GM23248 (cell line): ENCODE measurements at regions not wholly inside any gene's neighbourhood (a gene's known extent, or its start where the extent isn't known, plus 50 kb on each side); places are given as distances from the start of the nearest gene placed in this dataset.
A peak's percentile ranks its signal among the peaks of the same experiment; 100 is the strongest.

Source experiments
- DNase-seq: peaks from one replicate; pipeline ENCODE4 v3.0.0-alpha.2; 2015
- H2AFZ ChIP-seq: fragments of 200-600 bp; sonication (generic); 2 replicates; pipeline ENCODE4 v1.6.1; 2016; ENCODE audit warnings: antibody characterized with exemption
- H3F3A ChIP-seq: fragments of 200-600 bp; sonication (generic); 2 replicates; pipeline ENCODE4 v1.6.1; 2016; ENCODE audit warnings: mild to moderate bottlenecking, antibody characterized with exemption, mixed run types; ENCODE audit not compliant: insufficient read depth
- H3K27ac ChIP-seq: fragments of 200-600 bp; sonication (generic); 2 replicates; pipeline ENCODE4 v1.5.1; 2016; ENCODE audit warnings: mild to moderate bottlenecking
- H3K27me3 ChIP-seq: fragments of 200-600 bp; sonication (generic); replicated peaks from 2 replicates; pipeline ENCODE4 v1.6.1; 2016; ENCODE audit warnings: mild to moderate bottlenecking; ENCODE audit not compliant: insufficient read depth
- H3K36me3 ChIP-seq: fragments of 200-600 bp; sonication (generic); 2 replicates; pipeline ENCODE4 v1.6.1; 2016; ENCODE audit warnings: low read depth, mild to moderate bottlenecking
- H3K4me1 ChIP-seq: fragments of 200-600 bp; sonication (generic); 2 replicates; pipeline ENCODE4 v1.6.1; 2016; ENCODE audit warnings: mild to moderate bottlenecking; ENCODE audit not compliant: insufficient read depth
- H3K4me2 ChIP-seq: fragments of 200-600 bp; sonication (generic); one replicate; pipeline ENCODE4 v1.6.1; 2016; ENCODE audit warnings: mild to moderate bottlenecking; ENCODE audit not compliant: unreplicated experiment
- H3K4me3 ChIP-seq: fragments of 200-600 bp; sonication (generic); 2 replicates; pipeline ENCODE4 v1.5.1; 2016; ENCODE audit warnings: mild to moderate bottlenecking
- H3K79me2 ChIP-seq: fragments of 200-600 bp; sonication (generic); 2 replicates; pipeline ENCODE4 v1.6.1; 2016; ENCODE audit warnings: mild to moderate bottlenecking; ENCODE audit not compliant: insufficient read depth
- H3K9ac ChIP-seq: fragments of 200-600 bp; sonication (generic); 2 replicates; pipeline ENCODE4 v1.6.1; 2016; ENCODE audit warnings: mild to moderate bottlenecking
- H3K9me2 ChIP-seq: fragments of 200-600 bp; sonication (generic); 2 replicates; pipeline ENCODE4 v1.6.1; 2016; ENCODE audit warnings: mixed run types, mild to moderate bottlenecking, moderate library complexity; ENCODE audit not compliant: insufficient read depth
- H3K9me3 ChIP-seq: fragments of 200-600 bp; sonication (generic); one replicate; pipeline ENCODE4 v1.6.1; 2017; ENCODE audit warnings: low read depth
- H4K20me1 ChIP-seq: fragments of 200-600 bp; sonication (generic); 2 replicates; pipeline ENCODE4 v1.6.0; 2016; ENCODE audit not compliant: insufficient read depth
- EZH2 ChIP-seq: fragments of 200-600 bp; sonication (generic); IDR thresholded peaks from 2 replicates; pipeline ENCODE4 v1.6.1; 2018; ENCODE audit warnings: antibody characterized with exemption, mild to moderate bottlenecking; ENCODE audit not compliant: insufficient read depth, poor library complexity, severe bottlenecking
- EZH2phosphoT487 ChIP-seq: fragments of 200-600 bp; sonication (generic); IDR thresholded peaks from 2 replicates; pipeline ENCODE4 v1.6.1; 2018; ENCODE audit warnings: antibody characterized with exemption, moderate library complexity, mild to moderate bottlenecking, low read depth; ENCODE audit not compliant: insufficient read depth
- WGBS, 2 experiments: methylation state at CpG; one replicate each; pipeline ENCODE4 v1.1.6; 2015 to 2017; ENCODE audit warnings: low lambda C conversion rate in 2 of 2, low coverage in 1 of 2; ENCODE audit errors: missing lambda C conversion rate in 2 of 2; 5-methylcytosine and 5-hydroxymethylcytosine counted together
- in situ Hi-C: fragments of 300-500 bp; cut with MboI; formaldehyde crosslinking; loops from 2 replicates; pipeline ENCODE4 v1.15.0; 2020

DNA sequence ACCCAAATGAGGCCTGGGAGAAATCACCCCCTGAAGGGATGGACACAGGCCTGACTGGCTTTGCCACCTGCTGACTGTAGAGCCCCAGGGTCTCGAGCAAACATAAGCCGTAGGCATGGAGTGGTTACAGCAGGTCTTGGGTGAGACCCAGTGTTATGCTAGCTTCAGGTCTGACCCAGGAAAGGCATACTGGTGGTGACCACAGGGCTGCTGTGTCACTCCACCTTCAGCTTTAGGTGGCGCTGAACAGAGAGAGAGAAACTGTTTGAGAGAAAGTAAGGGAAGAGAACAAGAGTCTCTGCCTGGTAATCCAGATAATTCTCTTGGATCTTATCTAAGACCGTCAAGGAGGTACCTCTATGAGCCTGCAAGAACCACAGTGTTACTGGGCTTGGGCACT lies 1544.2 kb upstream of the TMEFF2 start:
- H2AFZ ChIP-seq = no peak overlapping the region
- in situ Hi-C loops = no loop called here

GRCh38 chr2:193712912-193713311 lies 1518.2 kb upstream of the TMEFF2 start:
- Histone ChIP-seq H4K20me1 (no peaks in the 10 kb centered on the region), H3F3A (no peaks in the 10 kb centered on the region), H2AFZ (no peak overlapping the region), H3K27me3 (no peaks in the 10 kb centered on the region), H3K36me3 (no peaks in the 10 kb centered on the region), H3K4me2 (no peak overlapping the region), H3K27ac (no peak overlapping the region), H3K9ac (no peak overlapping the region), H3K9me3 (no peaks in the 10 kb centered on the region), H3K4me1 (no peaks in the 10 kb centered on the region), H3K4me3 (no peak overlapping the region), H3K79me2 (no peaks in the 10 kb centered on the region), H3K9me2 (no peaks in the 10 kb centered on the region; the same call in 1 of the 2 replicates)
- in situ Hi-C loops = no loop called here
- DNase-seq = no peak
- TF ChIP-seq EZH2phosphoT487 = no peak
- no peak for TF ChIP-seq EZH2

More for the DNA sequence above, 1544.2 kb upstream of the TMEFF2 start:
- H3K27me3 ChIP-seq = no peaks in the 10 kb centered on the region
- DNase-seq = no peak
- no peaks in the 10 kb centered on the region for H3K4me1 ChIP-seq
- no peaks in the 10 kb centered on the region for H3F3A ChIP-seq
- WGBS, 2 experiments = 39 to 51% methylated on average over 4 of the region's 4 CpGs
- TF ChIP-seq EZH2phosphoT487 (no peak), EZH2 (no peak)
- H3K9ac ChIP-seq = no peak overlapping the region
- H3K79me2 ChIP-seq = no peaks in the 10 kb centered on the region
- no peak overlapping the region for H3K4me3 ChIP-seq
- no peaks in the 10 kb centered on the region for H4K20me1 ChIP-seq
- H3K27ac ChIP-seq = no peak overlapping the region
- H3K9me3 ChIP-seq = no peaks in the 10 kb centered on the region
- H3K36me3 ChIP-seq = no peaks in the 10 kb centered on the region
- no peak overlapping the region for H3K4me2 ChIP-seq
- H3K9me2 ChIP-seq = no peaks in the 10 kb centered on the region

GRCh38 chr2:193703411-193703810 lies 1508.7 kb upstream of the TMEFF2 start:
- in situ Hi-C loops = no loop called here
- TF ChIP-seq EZH2phosphoT487 = no peak
- TF ChIP-seq EZH2 = no peak
- Histone ChIP-seq H3K27me3 (no peaks in the 10 kb centered on the region), H3K4me2 (no peak overlapping the region), H3K27ac (no peak overlapping the region), H3K79me2 (no peaks in the 10 kb centered on the region), H3K9me2 (no peaks in the 10 kb centered on the region), H4K20me1 (no peaks in the 10 kb centered on the region), H3K4me3 (no peak overlapping the region), H3K4me1 (no peaks in the 10 kb centered on the region), H3K9ac (no peak overlapping the region), H3F3A (no peaks in the 10 kb centered on the region), H2AFZ (no peak overlapping the region), H3K9me3 (no peaks in the 10 kb centered on the region), H3K36me3 (no peaks in the 10 kb centered on the region)
- 18 to 20% methylated on average over 2 of the region's 2 CpGs for WGBS, 2 experiments
- DNase-seq = peak; percentile 1

- H3K9ac ChIP-seq = no peak overlapping the region
- WGBS, 2 experiments = 38 to 40% methylated on average over 3 of the region's 3 CpGs
- no peak overlapping the region for H3K4me3 ChIP-seq
- in situ Hi-C loops = no loop called here
- no peak overlapping the region for H3K27ac ChIP-seq
- no peaks in the 10 kb centered on the region for H3K4me1 ChIP-seq
- no peaks in the 10 kb centered on the region for H3K9me2 ChIP-seq
- TF ChIP-seq EZH2phosphoT487 (no peak), EZH2 (no peak)
- H3F3A ChIP-seq = no peaks in the 10 kb centered on the region
- H4K20me1 ChIP-seq = no peaks in the 10 kb centered on the region
- no peak overlapping the region for H2AFZ ChIP-seq
- no peaks in the 10 kb centered on the region for H3K9me3 ChIP-seq
- no peaks in the 10 kb centered on the region for H3K36me3 ChIP-seq
- no peaks in the 10 kb centered on the region for H3K27me3 ChIP-seq
- H3K79me2 ChIP-seq = no peaks in the 10 kb centered on the region
- H3K4me2 ChIP-seq = no peak overlapping the region
- DNase-seq = no peak
These were observed 1506.8 kb upstream of the TMEFF2 start for GRCh38 chr2:193701484-193701883.

DNA sequence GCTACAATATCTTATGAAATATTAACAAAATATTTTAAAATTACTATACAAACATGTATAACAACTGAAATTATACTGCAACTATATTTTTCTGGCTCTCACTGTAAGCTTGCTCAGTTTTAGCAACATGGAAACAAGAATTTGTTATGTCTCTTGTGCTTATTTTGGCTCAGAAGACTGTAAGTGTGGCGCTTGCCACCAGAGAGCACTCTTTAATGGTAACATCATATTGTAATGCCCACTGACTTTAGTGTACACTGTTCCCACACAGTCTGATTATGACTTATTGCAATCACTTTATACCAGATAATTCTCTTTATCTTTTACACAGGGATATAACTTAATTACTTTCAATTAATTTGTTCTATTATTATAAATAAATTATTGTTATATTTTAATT lies 1500.6 kb upstream of the TMEFF2 start:
- 19 to 23% methylated on average over 1 of the region's 1 CpG for WGBS, 2 experiments
- H3K9ac ChIP-seq = no peak overlapping the region
- no peaks in the 10 kb centered on the region for H3K4me1 ChIP-seq
- no peak for TF ChIP-seq EZH2phosphoT487
- no peak for TF ChIP-seq EZH2
- in situ Hi-C loops = no loop called here
- no peaks in the 10 kb centered on the region for H3K27me3 ChIP-seq
- no peak overlapping the region for H3K27ac ChIP-seq
- no peaks in the 10 kb centered on the region for H3K79me2 ChIP-seq
- H3K4me2 ChIP-seq = no peak overlapping the region
- no peaks in the 10 kb centered on the region for H4K20me1 ChIP-seq
- H3K36me3 ChIP-seq = no peaks in the 10 kb centered on the region
- no peaks in the 10 kb centered on the region for H3F3A ChIP-seq
- H2AFZ ChIP-seq = no peak overlapping the region
- no peaks in the 10 kb centered on the region for H3K9me3 ChIP-seq
- DNase-seq = peak; percentile 53
- no peaks in the 10 kb centered on the region for H3K9me2 ChIP-seq
- H3K4me3 ChIP-seq = no peak overlapping the region
